ENCODE measurements at regions not wholly inside any gene's neighbourhood (a gene's known extent, or its start where the extent isn't known, plus 50 kb on each side); places are given as distances from the start of the nearest gene placed in this dataset.

GRCh38 chr4:79695848-79696247 lies 287.8 kb upstream of the GK2 start:
- TF ChIP-seq CTCF (IDR thresholded peaks at IDR 0.05; ENCODE audit: low read length) (no peak), EZH2 (IDR thresholded peaks at IDR 0.05; ENCODE audit: borderline replicate concordance, low read length) (no peak)
